OCI-LY1 (cell line): ENCODE measurements at regions not wholly inside any gene's neighbourhood (a gene's known extent, or its start where the extent isn't known, plus 50 kb on each side); places are given as distances from the start of the nearest gene placed in this dataset.

Experiments
- CTCF ChIP-seq: fragments of 200-600 bp; sonication (generic), shearing (Covaris generic); IDR thresholded peaks from 2 replicates; pipeline ENCODE4 v1.5.1; 2017; ENCODE audit warnings: mild to moderate bottlenecking, antibody characterized with exemption, low read length, moderate library complexity, mixed read lengths
- EZH2 ChIP-seq: fragments of 200-600 bp; sonication (generic), shearing (Covaris generic); IDR thresholded peaks from 2 replicates; pipeline ENCODE4 v1.8.0; 2017; ENCODE audit warnings: borderline replicate concordance, mixed run types, mild to moderate bottlenecking, antibody characterized with exemption, low read length, moderate library complexity, mixed read lengths

- TF ChIP-seq CTCF (no peak), EZH2 (no peak)
Measured at GRCh38 chr21:24939291-24939690, 668.0 kb downstream of the MRPL39 start.
